Small intestine (tissue), 7 donors: ENCODE measurements at regions not wholly inside any gene's neighbourhood (a gene's known extent, or its start where the extent isn't known, plus 50 kb on each side); places are given as distances from the start of the nearest gene placed in this dataset.

Experiments
- DNase-seq, 2 donors: peaks; one replicate each; pipeline versions ENCODE4 v3.0.0 to v3.0.0-alpha.2; 2013
- FAIRE-seq: peaks from 2 replicates; lab custom pipeline; 2012; peaks lifted over from hg19 to GRCh38; lab: Jason Lieb, UNC
- H3K27ac ChIP-seq, 3 donors: one replicate each; pipeline ENCODE4 v1.5.1; 2013; ENCODE audit warnings: low read length in 2 of 3, mild to moderate bottlenecking in 2 of 3, control low read depth in 1 of 3, inconsistent platforms in 1 of 3, low read depth in 1 of 3, moderate library complexity in 1 of 3
- H3K27me3 ChIP-seq, 3 donors: one replicate each; pipeline ENCODE4 v1.6.1; 2013; ENCODE audit warnings: low read length in 3 of 3, inconsistent platforms in 1 of 3; ENCODE audit not compliant: control insufficient read depth in 3 of 3, insufficient read depth in 3 of 3
- H3K36me3 ChIP-seq, 3 donors: one replicate each; pipeline ENCODE4 v1.6.1; 2013; ENCODE audit warnings: low read length in 3 of 3, inconsistent platforms in 1 of 3, low read depth in 1 of 3, mild to moderate bottlenecking in 1 of 3, moderate library complexity in 1 of 3; ENCODE audit not compliant: control insufficient read depth in 3 of 3, insufficient read depth in 2 of 3
- H3K4me1 ChIP-seq, 3 donors: one replicate each; pipeline ENCODE4 v1.6.1; 2013; ENCODE audit warnings: low read length in 2 of 3, inconsistent platforms in 1 of 3, low read depth in 1 of 3, mild to moderate bottlenecking in 1 of 3, moderate library complexity in 1 of 3; ENCODE audit not compliant: control insufficient read depth in 3 of 3, insufficient read depth in 2 of 3
- H3K4me3 ChIP-seq, 3 donors: one replicate each; pipeline ENCODE4 v1.5.1; 2013; ENCODE audit warnings: low read length in 3 of 3, control low read depth in 1 of 3, inconsistent platforms in 1 of 3, low read depth in 1 of 3, mild to moderate bottlenecking in 1 of 3, moderate library complexity in 1 of 3
- H3K9me3 ChIP-seq, 2 donors: one replicate each; pipeline ENCODE4 v1.6.1; 2013; ENCODE audit warnings: low read depth in 1 of 2, low read length in 1 of 2; ENCODE audit not compliant: control insufficient read depth in 2 of 2, insufficient read depth in 1 of 2
- WGBS, 3 donors: extraction: QIAGEN DNeasy Blood & Tissue Kit; methylation state at CpG; one replicate each; pipeline ENCODE4 v1.1.7; 2013; 5-methylcytosine and 5-hydroxymethylcytosine counted together
- donor health status: healthy with polysubstance abuse.
- donor health status: control.
- donor health status: control.
- donor health status: Bipolar disorder and iron deficiency.
- donor health status: healthy.

DNA sequence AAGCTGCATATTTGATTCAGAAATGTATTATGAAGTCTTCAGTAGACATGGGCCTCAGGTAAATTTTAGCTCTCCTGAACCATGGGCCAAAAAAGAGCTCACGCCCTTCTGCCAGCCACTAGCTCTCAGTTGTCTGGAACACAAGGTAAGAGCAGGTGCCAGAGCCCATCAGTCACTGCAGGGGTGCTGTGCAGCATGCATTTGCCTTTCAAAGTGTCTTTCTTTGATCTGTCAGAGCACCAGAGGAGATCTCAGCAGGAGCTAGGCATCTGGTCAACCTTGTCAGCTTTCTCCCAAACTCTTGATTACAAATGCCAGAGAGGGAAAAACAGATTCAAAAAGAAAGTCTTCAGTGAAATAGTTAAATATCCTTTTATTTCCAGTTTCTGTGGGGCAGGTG is 332.3 kb downstream of the COL11A1 start:
- FAIRE-seq: no peak
- H3K27me3 ChIP-seq: no peaks in the 10 kb centered on the region
- H3K36me3 ChIP-seq: no peaks in the 10 kb centered on the region
- 73 to 79% (median 73%) methylated on average over 1 of the region's 1 CpG for WGBS, 3 donors
- no peak overlapping the region for H3K27ac ChIP-seq
- H3K9me3 ChIP-seq: no peaks in the 10 kb centered on the region
- no peak for DNase-seq
- no peak overlapping the region for H3K4me3 ChIP-seq
- H3K4me1 ChIP-seq: no peaks in the 10 kb centered on the region

- Histone ChIP-seq H3K4me1 (no peaks in the 10 kb centered on the region), H3K36me3 (no peaks in the 10 kb centered on the region), H3K4me3 (no peak overlapping the region), H3K27me3 (no peaks in the 10 kb centered on the region), H3K9me3 (no peaks in the 10 kb centered on the region), H3K27ac (no peak overlapping the region)
- DNase-seq (no peak), FAIRE-seq (no peak)
- WGBS, 3 donors: 69 to 82% (median 75%) methylated on average over 8 of the region's 8 CpGs
Measured at GRCh38 chr1:102772831-102773230, 335.5 kb downstream of the COL11A1 start.

- Histone ChIP-seq H3K27ac (no peak overlapping the region), H3K27me3 (no peaks in the 10 kb centered on the region), H3K4me3 (no peak overlapping the region), H3K4me1 (no peaks in the 10 kb centered on the region), H3K9me3 (no peaks in the 10 kb centered on the region), H3K36me3 (no peaks in the 10 kb centered on the region)
- DNase-seq (no peak), FAIRE-seq (no peak)
- 68 to 83% (median 80%) methylated on average over 1 of the region's 1 CpG for WGBS, 3 donors
Measured at GRCh38 chr1:102758418-102758817, 349.9 kb downstream of the COL11A1 start.

- H3K36me3 ChIP-seq: no peaks in the 10 kb centered on the region
- no peak overlapping the region for H3K4me3 ChIP-seq
- no peak overlapping the region for H3K27ac ChIP-seq
- FAIRE-seq (no peak), DNase-seq (no peak)
- no peaks in the 10 kb centered on the region for H3K27me3 ChIP-seq
- no peaks in the 10 kb centered on the region for H3K9me3 ChIP-seq
- 60 to 77% (median 66%) methylated on average over 2 of the region's 2 CpGs for WGBS, 3 donors
- no peaks in the 10 kb centered on the region for H3K4me1 ChIP-seq
Measured at GRCh38 chr1:102757363-102757762, 351.0 kb downstream of the COL11A1 start.

DNA sequence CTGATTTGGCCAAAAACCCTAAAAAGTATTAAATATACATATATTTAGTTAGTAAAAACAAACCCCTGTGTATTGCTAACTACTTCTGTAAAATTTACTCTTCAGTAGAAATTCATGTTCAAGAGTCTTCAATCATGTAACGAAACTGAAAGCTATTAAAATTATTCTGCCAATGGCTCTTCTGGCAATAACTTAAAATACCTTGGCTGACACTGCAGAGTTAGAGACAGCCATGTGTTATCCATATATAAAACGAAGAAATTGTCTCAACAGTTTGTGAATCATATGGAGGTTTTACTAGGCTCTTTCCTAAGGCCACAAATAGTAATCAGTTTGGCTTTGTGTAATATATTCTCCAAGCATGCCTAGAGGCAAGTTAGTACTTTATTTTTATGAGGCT is 357.2 kb downstream of the COL11A1 start:
- Histone ChIP-seq H3K9me3 (no peaks in the 10 kb centered on the region), H3K4me1 (no peaks in the 10 kb centered on the region), H3K27ac (no peak overlapping the region), H3K4me3 (no peak overlapping the region), H3K27me3 (no peaks in the 10 kb centered on the region), H3K36me3 (no peaks in the 10 kb centered on the region)
- FAIRE-seq (no peak), DNase-seq (no peak)
- WGBS, 3 donors: 31 to 40% (median 39%) methylated on average over 2 of the region's 2 CpGs

DNA sequence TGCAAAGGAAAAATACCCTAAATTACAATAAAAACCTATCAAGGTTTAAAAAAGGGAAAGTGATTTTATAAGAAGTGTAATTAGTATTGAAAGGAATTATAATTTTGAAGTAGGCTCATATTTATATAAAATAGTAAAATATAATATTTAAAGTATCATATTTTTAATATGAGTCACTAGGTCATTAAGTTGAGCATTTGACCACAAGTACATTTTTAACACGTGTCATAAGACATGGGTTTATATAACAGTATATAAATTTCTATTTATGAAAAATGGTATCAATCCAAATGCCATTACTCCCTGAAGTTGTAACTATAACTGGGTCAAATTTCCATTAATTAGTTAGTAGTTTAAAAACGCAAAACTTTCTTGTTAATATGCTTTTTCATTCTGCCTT is 365.9 kb downstream of the COL11A1 start:
- Histone ChIP-seq H3K27me3 (no peaks in the 10 kb centered on the region), H3K4me1 (no peaks in the 10 kb centered on the region), H3K9me3 (no peaks in the 10 kb centered on the region), H3K36me3 (no peaks in the 10 kb centered on the region), H3K27ac (no peak overlapping the region), H3K4me3 (no peak overlapping the region)
- no peak for FAIRE-seq
- DNase-seq: no peak
- 69 to 74% (median 70%) methylated on average over 2 of the region's 2 CpGs for WGBS, 3 donors

GRCh38 chr1:102733491-102734236 is 374.7 kb downstream of the COL11A1 start:
- Histone ChIP-seq H3K27me3 (no peaks in the 10 kb centered on the region), H3K9me3 (no peaks in the 10 kb centered on the region), H3K4me3 (no peak overlapping the region), H3K36me3 (no peaks in the 10 kb centered on the region), H3K4me1 (no peaks in the 10 kb centered on the region), H3K27ac (no peak overlapping the region)
- WGBS, 3 donors: 65 to 88% (median 87%) methylated on average over 3 of the region's 3 CpGs
- no peak for DNase-seq
- FAIRE-seq: no peak

GRCh38 chr1:102732927-102733326 is 375.4 kb downstream of the COL11A1 start:
- FAIRE-seq: no peak
- 81 to 88% (median 85%) methylated on average over 1 of the region's 1 CpG for WGBS, 3 donors

DNA sequence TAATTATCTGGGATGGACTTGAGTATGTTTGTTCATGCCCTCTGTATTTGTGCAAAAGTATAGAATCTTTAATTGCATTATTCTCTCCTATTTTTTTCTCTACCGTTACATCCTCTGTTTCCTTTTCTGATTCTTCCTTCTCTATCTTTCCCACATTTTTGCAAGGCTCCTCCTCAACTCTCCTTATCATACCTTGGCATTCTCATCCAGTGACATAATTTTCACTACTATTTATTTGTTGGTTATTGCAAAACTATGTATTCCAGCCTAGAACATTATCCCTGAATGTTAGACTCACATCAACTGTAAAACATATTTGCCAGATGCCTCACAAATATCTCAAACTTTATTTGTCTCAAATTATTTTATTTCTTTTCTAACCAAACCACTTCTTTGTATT is 381.9 kb downstream of the COL11A1 start:
- WGBS, 3 donors: 74 to 85% (median 82%) methylated on average over 1 of the region's 1 CpG
- FAIRE-seq: no peak

More at GRCh38 chr1:102732927-102733326, 375.4 kb downstream of the COL11A1 start:
- DNase-seq: no peak
- no peaks in the 10 kb centered on the region for H3K9me3 ChIP-seq
- no peak overlapping the region for H3K27ac ChIP-seq
- no peaks in the 10 kb centered on the region for H3K27me3 ChIP-seq
- no peaks in the 10 kb centered on the region for H3K4me1 ChIP-seq
- H3K4me3 ChIP-seq: no peak overlapping the region
- no peaks in the 10 kb centered on the region for H3K36me3 ChIP-seq

More for the DNA sequence above, 381.9 kb downstream of the COL11A1 start:
- DNase-seq: no peak
- no peaks in the 10 kb centered on the region for H3K9me3 ChIP-seq
- no peak overlapping the region for H3K4me3 ChIP-seq
- no peaks in the 10 kb centered on the region for H3K36me3 ChIP-seq
- no peaks in the 10 kb centered on the region for H3K27me3 ChIP-seq
- no peaks in the 10 kb centered on the region for H3K4me1 ChIP-seq
- no peak overlapping the region for H3K27ac ChIP-seq
